VCaP (cell line): ENCODE measurements at regions not wholly inside any gene's neighbourhood (a gene's known extent, or its start where the extent isn't known, plus 50 kb on each side); places are given as distances from the start of the nearest gene placed in this dataset.

ENCODE experiments used
- H3K27ac ChIP-seq: fragments of 450-650 bp; 2 replicates; pipeline ENCODE4 v1.5.1; 2017
- CTCF ChIP-seq: fragments of 450-650 bp; conservative IDR thresholded peaks from 2 replicates; pipeline ENCODE4 v1.5.1; 2017; ENCODE audit warnings: mild to moderate bottlenecking, moderate library complexity

- H3K27ac ChIP-seq = no peak overlapping the region
- no peak for TF ChIP-seq CTCF
Observed at GRCh38 chr2:7732497-7732896, 815.3 kb downstream of the RNF144A start.

GRCh38 chr2:7736646-7737305 lies 819.6 kb downstream of the RNF144A start:
- TF ChIP-seq CTCF = no peak
- no peak overlapping the region for H3K27ac ChIP-seq

GRCh38 chr2:7738596-7738995 lies 821.4 kb downstream of the RNF144A start:
- TF ChIP-seq CTCF = no peak

GRCh38 chr2:7740114-7740513 lies 822.9 kb downstream of the RNF144A start:
- no peak overlapping the region for H3K27ac ChIP-seq
- no peak for TF ChIP-seq CTCF

More at GRCh38 chr2:7738596-7738995, 821.4 kb downstream of the RNF144A start:
- no peak overlapping the region for H3K27ac ChIP-seq

GRCh38 chr2:7742301-7742700 lies 825.1 kb downstream of the RNF144A start:
- TF ChIP-seq CTCF = no peak

GRCh38 chr2:7744827-7745226 lies 827.6 kb downstream of the RNF144A start:
- peak overlapping the region; percentile 69 for H3K27ac ChIP-seq
- TF ChIP-seq CTCF = no peak

More at GRCh38 chr2:7742301-7742700, 825.1 kb downstream of the RNF144A start:
- no peak overlapping the region for H3K27ac ChIP-seq

- H3K27ac ChIP-seq = peak overlapping the region; percentile 69
- TF ChIP-seq CTCF = no peak
Observed at GRCh38 chr2:7745369-7745768, 828.2 kb downstream of the RNF144A start.
